Effector CD4-positive, alpha-beta T cell (primary cell): ENCODE measurements at regions not wholly inside any gene's neighbourhood (a gene's known extent, or its start where the extent isn't known, plus 50 kb on each side); places are given as distances from the start of the nearest gene placed in this dataset.
"Not testable (repeated sequence)": the region's sequence is repeated elsewhere in the genome, so short reads cannot be mapped to it uniquely, and the experiment has no call there.

ENCODE experiments used
- DNase-seq: peaks from one replicate; pipeline ENCODE4 v3.0.0-alpha.2; 2020

- no peak for DNase-seq
Measured at GRCh38 chr9:34783951-34784487, 74.1 kb upstream of the CCL21 start.

GRCh38 chr9:34782372-34782771, 72.4 kb upstream of the CCL21 start:
- no peak for DNase-seq

- no peak for DNase-seq
Measured at GRCh38 chr9:34777666-34778065, 67.7 kb upstream of the CCL21 start.

- DNase-seq = no peak
Measured at GRCh38 chr9:34773955-34774354, 64.0 kb upstream of the CCL21 start.

GRCh38 chr9:34773306-34773910, 63.5 kb upstream of the CCL21 start:
- no peak for DNase-seq

- DNase-seq = no peak
Measured at GRCh38 chr9:34771007-34771406, 61.1 kb upstream of the CCL21 start.

- DNase-seq = not testable (repeated sequence)
Measured at GRCh38 chr9:34767087-34767486, 57.2 kb upstream of the CCL21 start.

- not testable (repeated sequence) for DNase-seq
Measured at GRCh38 chr9:34760196-34761040, 50.5 kb upstream of the CCL21 start.
